ENCODE measurements at regions not wholly inside any gene's neighbourhood (a gene's known extent, or its start where the extent isn't known, plus 50 kb on each side); places are given as distances from the start of the nearest gene placed in this dataset.

DNA sequence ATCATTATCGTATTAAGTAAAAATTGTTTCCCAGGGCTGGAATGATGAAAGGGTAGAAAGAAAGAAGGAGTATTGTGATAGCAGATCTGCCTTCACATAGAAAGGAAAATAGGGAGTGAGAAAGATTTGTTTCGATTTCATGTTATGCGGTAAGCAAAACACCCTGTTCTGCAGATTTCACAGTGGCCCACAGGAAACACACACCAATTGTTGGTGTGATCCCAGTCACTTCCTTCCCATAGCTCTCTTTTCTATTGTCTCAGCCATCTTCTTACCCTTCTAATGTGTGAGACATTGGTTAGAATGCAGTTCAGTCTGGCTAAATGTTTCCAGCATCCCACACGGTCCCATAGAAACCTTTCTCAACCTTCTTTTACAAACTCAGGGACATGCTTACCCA is 2709.8 kb downstream of the PCDH7 start:
- TF ChIP-seq, protein P1, sequence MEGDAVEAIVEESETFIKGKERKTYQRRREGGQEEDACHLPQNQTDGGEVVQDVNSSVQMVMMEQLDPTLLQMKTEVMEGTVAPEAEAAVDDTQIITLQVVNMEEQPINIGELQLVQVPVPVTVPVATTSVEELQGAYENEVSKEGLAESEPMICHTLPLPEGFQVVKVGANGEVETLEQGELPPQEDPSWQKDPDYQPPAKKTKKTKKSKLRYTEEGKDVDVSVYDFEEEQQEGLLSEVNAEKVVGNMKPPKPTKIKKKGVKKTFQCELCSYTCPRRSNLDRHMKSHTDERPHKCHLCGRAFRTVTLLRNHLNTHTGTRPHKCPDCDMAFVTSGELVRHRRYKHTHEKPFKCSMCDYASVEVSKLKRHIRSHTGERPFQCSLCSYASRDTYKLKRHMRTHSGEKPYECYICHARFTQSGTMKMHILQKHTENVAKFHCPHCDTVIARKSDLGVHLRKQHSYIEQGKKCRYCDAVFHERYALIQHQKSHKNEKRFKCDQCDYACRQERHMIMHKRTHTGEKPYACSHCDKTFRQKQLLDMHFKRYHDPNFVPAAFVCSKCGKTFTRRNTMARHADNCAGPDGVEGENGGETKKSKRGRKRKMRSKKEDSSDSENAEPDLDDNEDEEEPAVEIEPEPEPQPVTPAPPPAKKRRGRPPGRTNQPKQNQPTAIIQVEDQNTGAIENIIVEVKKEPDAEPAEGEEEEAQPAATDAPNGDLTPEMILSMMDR (conservative IDR thresholded peaks at IDR 0.05; ENCODE audit: low read length), result no peak
- no peak for TF ChIP-seq EZH2phosphoT487 (IDR thresholded peaks at IDR 0.05; ENCODE audit: borderline replicate concordance, low read depth, low read length)
- no peaks in the 10 kb centered on the region for H4K20me1 ChIP-seq (ENCODE audit: insufficient read depth, low read length)
- no peaks in the 10 kb centered on the region for H3K9me3 ChIP-seq (ENCODE audit: low read length)
- H3K9me2 ChIP-seq (ENCODE audit: insufficient read depth, low read length), result no peaks in the 10 kb centered on the region
- no peak overlapping the region for H3K4me3 ChIP-seq (ENCODE audit: low read depth, low read length, poor library complexity, severe bottlenecking)
- H3K4me2 ChIP-seq (ENCODE audit: low read length), result no peak overlapping the region
- POLR2A ChIA-PET, result no interaction called here
- H3K36me3 ChIP-seq (ENCODE audit: insufficient read depth, low read length), result no peaks in the 10 kb centered on the region
- CTCF ChIA-PET (ENCODE audit: unreplicated experiment), result no interaction called here
- intact Hi-C loops (cut with micrococcal nuclease; ENCODE audit: unreplicated experiment), result no loop called here
- no peak for DNase-seq (ENCODE audit: low spot score)
- no TSS peak for BruUV-seq (replicated peaks)
- no peak overlapping the region for H2AFZ ChIP-seq (ENCODE audit: low read length)
- H3K79me2 ChIP-seq (ENCODE audit: insufficient read depth, low read depth, low read length), result no peaks in the 10 kb centered on the region
- H3K27ac ChIP-seq (ENCODE audit: low read depth, low read length, poor library complexity, severe bottlenecking), result no peak overlapping the region
- H3K4me1 ChIP-seq (ENCODE audit: insufficient read depth, low read length, poor library complexity, severe bottlenecking), result no peaks in the 10 kb centered on the region

- no peak overlapping the region for H3K4me3 ChIP-seq (ENCODE audit: low read depth, low read length, poor library complexity, severe bottlenecking)
- CTCF ChIA-PET (ENCODE audit: unreplicated experiment), result no interaction called here
- no TSS peak for BruUV-seq (replicated peaks)
Observed at GRCh38 chr4:33437406-33437805, 2717.2 kb downstream of the PCDH7 start.

DNA sequence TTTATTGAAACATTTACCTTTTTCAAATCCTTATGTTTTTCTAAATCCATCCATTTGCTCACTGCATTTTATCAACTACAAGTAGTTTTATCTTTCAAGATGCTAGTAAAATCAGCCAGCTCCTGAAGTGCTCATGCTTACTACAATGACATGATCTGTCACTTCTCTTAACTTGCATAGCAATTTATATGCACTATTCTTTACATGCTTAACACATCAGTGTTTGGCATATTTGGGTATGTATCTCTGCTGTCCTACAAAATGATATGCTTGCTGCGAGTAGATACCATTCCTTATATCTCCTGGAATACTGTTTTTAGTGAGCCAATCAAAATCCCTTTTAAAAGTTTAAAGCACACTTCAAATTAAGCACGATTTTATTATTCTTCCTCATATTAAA is 2726.8 kb downstream of the PCDH7 start:
- no TSS peak for BruUV-seq (replicated peaks)

More at GRCh38 chr4:33437406-33437805, 2717.2 kb downstream of the PCDH7 start:
- H3K79me2 ChIP-seq (ENCODE audit: insufficient read depth, low read depth, low read length), result no peaks in the 10 kb centered on the region
- no peaks in the 10 kb centered on the region for H3K9me2 ChIP-seq (ENCODE audit: insufficient read depth, low read length)
- no peaks in the 10 kb centered on the region for H3K36me3 ChIP-seq (ENCODE audit: insufficient read depth, low read length)
- intact Hi-C loops (cut with micrococcal nuclease; ENCODE audit: unreplicated experiment), result no loop called here
- no peak for DNase-seq (ENCODE audit: low spot score)
- H3K4me1 ChIP-seq (ENCODE audit: insufficient read depth, low read length, poor library complexity, severe bottlenecking), result no peaks in the 10 kb centered on the region
- no peaks in the 10 kb centered on the region for H3K9me3 ChIP-seq (ENCODE audit: low read length)
- TF ChIP-seq, protein P1 (conservative IDR thresholded peaks at IDR 0.05; ENCODE audit: low read length), result no peak
- no peak for TF ChIP-seq EZH2phosphoT487 (IDR thresholded peaks at IDR 0.05; ENCODE audit: borderline replicate concordance, low read depth, low read length)
- no peak overlapping the region for H2AFZ ChIP-seq (ENCODE audit: low read length)
- no peak overlapping the region for H3K27ac ChIP-seq (ENCODE audit: low read depth, low read length, poor library complexity, severe bottlenecking)
- H4K20me1 ChIP-seq (ENCODE audit: insufficient read depth, low read length), result no peaks in the 10 kb centered on the region
- H3K4me2 ChIP-seq (ENCODE audit: low read length), result no peak overlapping the region
- POLR2A ChIA-PET, result no interaction called here

More for the DNA sequence above, 2726.8 kb downstream of the PCDH7 start:
- H3K9me3 ChIP-seq (ENCODE audit: low read length), result no peaks in the 10 kb centered on the region
- H2AFZ ChIP-seq (ENCODE audit: low read length), result no peak overlapping the region
- H3K4me1 ChIP-seq (ENCODE audit: insufficient read depth, low read length, poor library complexity, severe bottlenecking), result no peaks in the 10 kb centered on the region
- DNase-seq (ENCODE audit: low spot score), result no peak
- no peaks in the 10 kb centered on the region for H3K36me3 ChIP-seq (ENCODE audit: insufficient read depth, low read length)
- H3K4me3 ChIP-seq (ENCODE audit: low read depth, low read length, poor library complexity, severe bottlenecking), result no peak overlapping the region
- no peak overlapping the region for H3K4me2 ChIP-seq (ENCODE audit: low read length)
- no peaks in the 10 kb centered on the region for H4K20me1 ChIP-seq (ENCODE audit: insufficient read depth, low read length)
- H3K27ac ChIP-seq (ENCODE audit: low read depth, low read length, poor library complexity, severe bottlenecking), result no peak overlapping the region
- ChIA-PET CTCF (ENCODE audit: unreplicated experiment) (no interaction called here), POLR2A (no interaction called here)
- H3K79me2 ChIP-seq (ENCODE audit: insufficient read depth, low read depth, low read length), result no peaks in the 10 kb centered on the region
- intact Hi-C loops (cut with micrococcal nuclease; ENCODE audit: unreplicated experiment), result no loop called here
- TF ChIP-seq EZH2phosphoT487 (IDR thresholded peaks at IDR 0.05; ENCODE audit: borderline replicate concordance, low read depth, low read length), result no peak
- TF ChIP-seq, protein P1 (conservative IDR thresholded peaks at IDR 0.05; ENCODE audit: low read length), result no peak
- no peaks in the 10 kb centered on the region for H3K9me2 ChIP-seq (ENCODE audit: insufficient read depth, low read length)
